Ovary (tissue), 7 donors: ENCODE measurements at regions not wholly inside any gene's neighbourhood (a gene's known extent, or its start where the extent isn't known, plus 50 kb on each side); places are given as distances from the start of the nearest gene placed in this dataset.

ENCODE experiments used
- DNase-seq, 5 donors: peaks; one replicate each; pipeline ENCODE4 v3.0.0-alpha.2; 2019 to 2020
- H3K27ac ChIP-seq, 2 donors: fragments of 200-600 bp; one replicate each; pipeline versions ENCODE4 v1.5.1 to v1.8.0; 2019 to 2022
- H3K27me3 ChIP-seq: fragments of 200-600 bp; one replicate; pipeline ENCODE4 v1.8.0; 2022
- H3K36me3 ChIP-seq: fragments of 200-600 bp; sonication (generic); one replicate; pipeline ENCODE4 v1.5.1; 2019
- H3K4me1 ChIP-seq: one replicate; pipeline ENCODE4 v1.8.1; 2013; ENCODE audit warnings: mild to moderate bottlenecking, moderate library complexity; ENCODE audit not compliant: insufficient read depth
- H3K4me3 ChIP-seq: fragments of 200-600 bp; sonication (generic); one replicate; pipeline ENCODE4 v1.5.1; 2017
- H3K9me3 ChIP-seq, 2 donors: fragments of 200-600 bp in 1 of 2; sonication (generic) in 1 of 2; one replicate each; pipeline versions ENCODE4 v1.5.1 to v1.8.1; 2013 to 2019; ENCODE audit warnings: mild to moderate bottlenecking in 1 of 2, moderate library complexity in 1 of 2
- CTCF ChIP-seq, 3 donors: fragments of 450-650 bp in 2 of 3; fragments of 200-600 bp in 1 of 3; IDR thresholded peaks; one replicate each; pipeline versions ENCODE4 v1.5.1 to v1.8.0; 2016 to 2022; ENCODE audit warnings: antibody characterized with exemption in 3 of 3, mild to moderate bottlenecking in 1 of 3
- EP300 ChIP-seq: sonication (generic); formaldehyde crosslinking; IDR thresholded peaks from one replicate; pipeline ENCODE4 v1.6.1; 2017; ENCODE audit warnings: antibody characterized with exemption
- POLR2A ChIP-seq: fragments of 450-650 bp; IDR thresholded peaks from one replicate; pipeline ENCODE4 v1.6.1; 2017; ENCODE audit warnings: antibody characterized with exemption, mild to moderate bottlenecking, moderate library complexity
- WGBS, 3 donors: extraction: QIAGEN DNeasy Blood & Tissue Kit in 1 of 3; methylation state at CpG; one replicate each; pipeline versions ENCODE4 v1.1.5 to v1.1.7; 2013 to 2017; 5-methylcytosine and 5-hydroxymethylcytosine counted together
- intact Hi-C, 4 donors: fragments of 100-400 bp; cut with DNase I; formaldehyde crosslinking; loops; one replicate each; pipeline versions ENCODE4 v1.11.0 to v1.15.1; 2022 to 2023
- donor health status: DM: no; HTN: no; CAD: no; lungs with moderate emphysema.
- donor health status: DM: no; HTN: no; CAD: no.
- donor health status: Bipolar disorder and iron deficiency.
- donor health status: DM: no; HTN: no; CAD: no.
- donor health status: DM: yes; HTN: yes; CAD: no.

GRCh38 chrX:3963980-3964379 lies 250.5 kb upstream of the PRKX start:
- intact Hi-C loops, result no loop called here
- no peaks in the 10 kb centered on the region for H3K36me3 ChIP-seq
- DNase-seq, result no peak
- H3K4me3 ChIP-seq, result no peak overlapping the region
- no peak overlapping the region for H3K27ac ChIP-seq
- no peaks in the 10 kb centered on the region for H3K27me3 ChIP-seq
- 45 to 58% (median 54%) methylated on average over 6 of the region's 6 CpGs for WGBS, 3 donors
- TF ChIP-seq POLR2A (no peak), EP300 (no peak), CTCF (IDR thresholded peaks at IDR 0.05) (no peak)
- H3K4me1 ChIP-seq, result no peaks in the 10 kb centered on the region
- peaks cover 0 to 3% of the 10 kb centered on the region in 2 donors for H3K9me3 ChIP-seq

- no peaks in the 10 kb centered on the region for H3K36me3 ChIP-seq
- 3 to 4% (median 3%) methylated on average over 13 of the region's 13 CpGs for WGBS, 3 donors
- peaks cover 0 to 3% of the 10 kb centered on the region in 2 donors for H3K9me3 ChIP-seq
- intact Hi-C loops, result no loop called here
- H3K27me3 ChIP-seq, result no peaks in the 10 kb centered on the region
- H3K4me1 ChIP-seq, result no peaks in the 10 kb centered on the region
- no peak for DNase-seq
- H3K4me3 ChIP-seq, result no peak overlapping the region
- no peak overlapping the region for H3K27ac ChIP-seq
- no peak for TF ChIP-seq POLR2A
- no peak for TF ChIP-seq EP300
- no peak for TF ChIP-seq CTCF (IDR thresholded peaks at IDR 0.05)
These were observed 249.3 kb upstream of the PRKX start for GRCh38 chrX:3962511-3963311.

DNA sequence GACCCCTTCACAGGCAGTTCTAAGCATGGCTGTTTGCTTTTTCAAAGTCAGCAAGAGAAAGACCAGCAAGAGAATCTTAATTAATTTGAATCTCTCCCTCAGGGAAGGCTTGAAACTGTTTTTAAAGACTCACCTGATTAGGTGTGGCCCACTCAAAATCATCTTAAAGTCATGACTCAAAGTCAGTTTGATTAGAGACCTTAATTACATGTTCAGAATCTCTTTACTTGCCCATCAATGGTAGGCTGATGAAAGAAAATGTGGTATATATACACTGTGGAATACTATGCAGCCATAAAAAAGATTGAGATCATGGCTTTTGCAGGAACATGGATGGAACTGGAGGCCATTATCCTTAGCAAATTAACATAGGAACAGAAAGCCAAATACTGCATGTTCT lies 247.5 kb upstream of the PRKX start:
- no peaks in the 10 kb centered on the region for H3K27me3 ChIP-seq
- H3K4me1 ChIP-seq, result no peaks in the 10 kb centered on the region
- H3K27ac ChIP-seq, result no peak overlapping the region
- peaks cover 0 to 3% of the 10 kb centered on the region in 2 donors for H3K9me3 ChIP-seq
- no peaks in the 10 kb centered on the region for H3K36me3 ChIP-seq
- DNase-seq, result no peak
- TF ChIP-seq EP300 (no peak), CTCF (IDR thresholded peaks at IDR 0.05) (no peak), POLR2A (no peak)
- H3K4me3 ChIP-seq, result no peak overlapping the region
- intact Hi-C loops, result no loop called here

DNA sequence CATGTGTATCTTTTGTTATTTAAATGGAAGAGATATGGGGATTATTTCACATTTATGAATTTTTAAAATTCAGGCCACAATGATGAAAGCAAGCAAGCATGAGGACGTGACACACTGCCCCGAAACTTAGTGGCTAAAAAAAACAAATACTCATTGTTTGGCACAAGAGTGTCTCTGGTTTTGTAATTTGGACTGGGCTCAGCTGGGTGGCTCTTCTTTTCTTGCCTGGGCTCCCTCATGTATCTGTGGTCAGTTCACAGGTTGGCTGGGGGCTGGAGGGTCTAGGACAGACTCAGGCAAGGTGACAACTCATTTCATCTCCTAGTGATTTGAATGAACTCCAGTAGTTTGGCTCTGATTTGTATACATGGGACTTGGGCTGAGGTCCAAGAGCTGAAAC lies 238.4 kb upstream of the PRKX start:
- WGBS, 3 donors, result 78 to 80% (median 80%) methylated on average over 2 of the region's 2 CpGs
- Histone ChIP-seq H3K4me1 (no peaks in the 10 kb centered on the region), H3K27me3 (no peaks in the 10 kb centered on the region), H3K36me3 (no peaks in the 10 kb centered on the region), H3K4me3 (no peak overlapping the region), H3K27ac (no peak overlapping the region), H3K9me3 (no peaks in the 10 kb centered on the region)
- DNase-seq, result no peak
- TF ChIP-seq POLR2A (no peak), EP300 (no peak), CTCF (IDR thresholded peaks at IDR 0.05) (no peak)
- intact Hi-C loops, result no loop called here
